ENCODE measurements at regions not wholly inside any gene's neighbourhood (a gene's known extent, or its start where the extent isn't known, plus 50 kb on each side); places are given as distances from the start of the nearest gene placed in this dataset.

DNA sequence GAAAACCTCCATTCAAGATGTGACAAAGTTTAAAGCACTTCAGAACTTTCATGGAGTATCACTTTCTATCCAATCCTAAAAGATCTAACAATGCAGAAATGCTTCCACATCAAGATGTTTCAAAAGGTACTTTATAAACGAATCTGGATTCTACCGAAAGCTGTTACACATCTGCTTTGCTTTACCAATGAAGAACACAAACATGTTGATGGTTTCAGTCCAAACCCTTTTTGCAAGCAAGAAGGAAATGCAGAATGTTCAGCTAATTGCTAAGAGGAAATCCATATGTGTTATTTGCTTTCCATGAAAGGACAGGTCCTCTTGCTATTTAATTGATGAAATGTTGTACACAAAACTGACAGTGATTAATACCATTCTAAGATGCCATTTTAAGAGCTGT is 419.6 kb downstream of the EFNA5 start:
- TF ChIP-seq, protein P1, sequence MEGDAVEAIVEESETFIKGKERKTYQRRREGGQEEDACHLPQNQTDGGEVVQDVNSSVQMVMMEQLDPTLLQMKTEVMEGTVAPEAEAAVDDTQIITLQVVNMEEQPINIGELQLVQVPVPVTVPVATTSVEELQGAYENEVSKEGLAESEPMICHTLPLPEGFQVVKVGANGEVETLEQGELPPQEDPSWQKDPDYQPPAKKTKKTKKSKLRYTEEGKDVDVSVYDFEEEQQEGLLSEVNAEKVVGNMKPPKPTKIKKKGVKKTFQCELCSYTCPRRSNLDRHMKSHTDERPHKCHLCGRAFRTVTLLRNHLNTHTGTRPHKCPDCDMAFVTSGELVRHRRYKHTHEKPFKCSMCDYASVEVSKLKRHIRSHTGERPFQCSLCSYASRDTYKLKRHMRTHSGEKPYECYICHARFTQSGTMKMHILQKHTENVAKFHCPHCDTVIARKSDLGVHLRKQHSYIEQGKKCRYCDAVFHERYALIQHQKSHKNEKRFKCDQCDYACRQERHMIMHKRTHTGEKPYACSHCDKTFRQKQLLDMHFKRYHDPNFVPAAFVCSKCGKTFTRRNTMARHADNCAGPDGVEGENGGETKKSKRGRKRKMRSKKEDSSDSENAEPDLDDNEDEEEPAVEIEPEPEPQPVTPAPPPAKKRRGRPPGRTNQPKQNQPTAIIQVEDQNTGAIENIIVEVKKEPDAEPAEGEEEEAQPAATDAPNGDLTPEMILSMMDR (conservative IDR thresholded peaks at IDR 0.05; ENCODE audit: low read length), result no peak
- TF ChIP-seq EZH2phosphoT487 (IDR thresholded peaks at IDR 0.05; ENCODE audit: borderline replicate concordance, low read depth, low read length), result no peak
